ENCODE measurements at regions not wholly inside any gene's neighbourhood (a gene's known extent, or its start where the extent isn't known, plus 50 kb on each side); places are given as distances from the start of the nearest gene placed in this dataset.

DNA sequence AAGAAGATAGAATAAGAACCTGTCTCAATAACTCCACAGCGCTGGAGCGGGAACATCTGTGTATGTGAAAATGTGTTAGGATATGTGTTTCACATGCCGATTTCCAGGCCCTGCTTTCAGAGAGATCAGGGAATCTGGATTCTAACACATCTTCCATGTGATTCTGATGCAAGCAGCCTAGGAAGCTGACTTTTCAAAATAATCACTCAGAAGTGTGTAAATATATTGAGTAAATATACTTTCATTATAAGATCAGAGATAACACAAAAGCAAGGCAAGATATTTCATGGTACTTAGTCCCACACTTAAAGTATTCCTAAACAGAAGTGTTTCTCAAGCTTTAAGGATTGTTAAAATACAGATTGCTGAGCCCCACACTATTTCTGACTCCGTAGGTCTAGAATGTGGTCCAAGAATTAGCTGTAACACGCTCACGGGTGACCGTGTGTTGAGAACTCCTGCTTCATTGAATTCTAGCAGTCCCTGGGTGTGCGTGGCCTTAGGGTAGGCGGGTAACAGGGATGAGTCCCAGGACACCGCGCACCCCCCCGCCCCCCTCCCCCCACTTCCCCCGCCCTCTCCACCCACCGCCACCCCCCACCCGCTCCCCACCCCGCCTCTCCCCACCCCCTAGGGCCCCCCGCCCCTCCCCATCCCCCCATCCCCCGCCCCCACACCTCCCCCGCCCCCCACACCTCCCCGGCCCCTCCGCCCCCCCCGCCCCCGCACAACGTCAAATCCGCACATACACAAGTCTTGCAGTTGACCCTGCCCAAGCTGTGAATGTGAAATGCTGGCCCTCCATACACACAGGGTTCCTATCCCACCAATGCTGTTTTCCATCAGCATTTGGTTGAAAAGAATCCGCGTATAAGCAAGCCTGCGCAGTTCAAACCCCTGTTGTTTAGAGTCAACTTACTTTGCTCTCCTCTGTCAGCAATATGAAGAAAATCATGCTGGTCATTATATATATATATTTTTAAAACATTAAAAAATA is 94.2 kb upstream of the SLC39A10 start:
- TF ChIP-seq POLR2A (IDR thresholded peaks at IDR 0.05), result no peak
- TF ChIP-seq, protein P1, sequence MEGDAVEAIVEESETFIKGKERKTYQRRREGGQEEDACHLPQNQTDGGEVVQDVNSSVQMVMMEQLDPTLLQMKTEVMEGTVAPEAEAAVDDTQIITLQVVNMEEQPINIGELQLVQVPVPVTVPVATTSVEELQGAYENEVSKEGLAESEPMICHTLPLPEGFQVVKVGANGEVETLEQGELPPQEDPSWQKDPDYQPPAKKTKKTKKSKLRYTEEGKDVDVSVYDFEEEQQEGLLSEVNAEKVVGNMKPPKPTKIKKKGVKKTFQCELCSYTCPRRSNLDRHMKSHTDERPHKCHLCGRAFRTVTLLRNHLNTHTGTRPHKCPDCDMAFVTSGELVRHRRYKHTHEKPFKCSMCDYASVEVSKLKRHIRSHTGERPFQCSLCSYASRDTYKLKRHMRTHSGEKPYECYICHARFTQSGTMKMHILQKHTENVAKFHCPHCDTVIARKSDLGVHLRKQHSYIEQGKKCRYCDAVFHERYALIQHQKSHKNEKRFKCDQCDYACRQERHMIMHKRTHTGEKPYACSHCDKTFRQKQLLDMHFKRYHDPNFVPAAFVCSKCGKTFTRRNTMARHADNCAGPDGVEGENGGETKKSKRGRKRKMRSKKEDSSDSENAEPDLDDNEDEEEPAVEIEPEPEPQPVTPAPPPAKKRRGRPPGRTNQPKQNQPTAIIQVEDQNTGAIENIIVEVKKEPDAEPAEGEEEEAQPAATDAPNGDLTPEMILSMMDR (IDR thresholded peaks at IDR 0.05), result no peak
- intact Hi-C loops (cut with DNase I), result no loop called here
- H3K36me3 ChIP-seq, result no peaks in the 10 kb centered on the region
- H3K27ac ChIP-seq, result no peak overlapping the region
- H3K4me1 ChIP-seq, result no peaks in the 10 kb centered on the region
- no peaks in the 10 kb centered on the region for H3K27me3 ChIP-seq
- no peak overlapping the region for H3K4me3 ChIP-seq (replicated peaks in 1 of 3)
- WGBS, 2 donors, result 50 to 73% methylated on average over 16 to 24 of the region's 28 CpGs
- no peaks in the 10 kb centered on the region for H3K9me3 ChIP-seq
- no peak for DNase-seq

DNA sequence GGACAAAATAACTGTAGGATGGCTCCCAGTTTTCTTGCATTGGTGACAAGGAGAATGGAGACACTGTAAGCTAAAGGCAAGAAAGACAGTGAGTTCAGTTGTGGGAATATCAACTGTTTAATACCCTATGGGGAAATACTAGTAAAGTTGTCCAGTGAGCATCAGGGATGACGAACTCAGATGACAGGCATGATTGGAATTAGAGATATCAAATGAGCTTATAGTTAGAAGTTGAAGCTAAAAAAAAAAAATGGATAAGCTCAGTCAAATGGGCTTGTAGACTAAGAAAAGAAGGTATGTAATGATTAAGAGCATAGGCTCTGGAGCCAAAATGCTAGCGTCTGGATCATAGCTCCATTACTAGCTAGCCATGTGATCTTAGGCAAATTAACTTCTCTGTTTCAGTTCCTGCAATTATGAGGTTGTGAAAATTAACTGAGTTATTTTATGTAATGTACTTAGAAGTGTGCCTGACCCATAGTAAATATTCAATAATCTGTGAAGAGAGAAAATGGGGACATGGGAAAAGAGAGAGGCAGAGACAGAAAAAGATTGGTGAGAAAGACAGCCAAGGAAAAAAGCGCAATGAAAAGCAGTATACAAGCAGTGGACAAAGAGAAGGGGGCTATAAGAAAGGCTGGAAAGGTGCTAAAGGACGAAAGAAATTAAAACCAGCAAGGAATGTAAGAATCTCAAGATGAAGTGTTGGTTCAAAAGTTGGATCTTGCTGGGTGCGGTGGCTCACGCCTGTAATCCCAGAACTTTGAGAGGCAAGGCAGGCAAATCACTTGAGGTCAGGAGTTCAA is 95.7 kb upstream of the SLC39A10 start:
- no peaks in the 10 kb centered on the region for H3K27me3 ChIP-seq
- 90 to 93% methylated on average over 6 of the region's 6 CpGs for WGBS, 2 donors
- H3K9me3 ChIP-seq, result no peaks in the 10 kb centered on the region
- no peak overlapping the region for H3K4me3 ChIP-seq (replicated peaks in 1 of 3)
- no peak overlapping the region for H3K27ac ChIP-seq
- H3K36me3 ChIP-seq, result no peaks in the 10 kb centered on the region
- no peak for DNase-seq
- TF ChIP-seq, protein P1 (IDR thresholded peaks at IDR 0.05), result no peak
- TF ChIP-seq POLR2A (IDR thresholded peaks at IDR 0.05), result no peak
- intact Hi-C loops (cut with DNase I), result no loop called here
- no peaks in the 10 kb centered on the region for H3K4me1 ChIP-seq

DNA sequence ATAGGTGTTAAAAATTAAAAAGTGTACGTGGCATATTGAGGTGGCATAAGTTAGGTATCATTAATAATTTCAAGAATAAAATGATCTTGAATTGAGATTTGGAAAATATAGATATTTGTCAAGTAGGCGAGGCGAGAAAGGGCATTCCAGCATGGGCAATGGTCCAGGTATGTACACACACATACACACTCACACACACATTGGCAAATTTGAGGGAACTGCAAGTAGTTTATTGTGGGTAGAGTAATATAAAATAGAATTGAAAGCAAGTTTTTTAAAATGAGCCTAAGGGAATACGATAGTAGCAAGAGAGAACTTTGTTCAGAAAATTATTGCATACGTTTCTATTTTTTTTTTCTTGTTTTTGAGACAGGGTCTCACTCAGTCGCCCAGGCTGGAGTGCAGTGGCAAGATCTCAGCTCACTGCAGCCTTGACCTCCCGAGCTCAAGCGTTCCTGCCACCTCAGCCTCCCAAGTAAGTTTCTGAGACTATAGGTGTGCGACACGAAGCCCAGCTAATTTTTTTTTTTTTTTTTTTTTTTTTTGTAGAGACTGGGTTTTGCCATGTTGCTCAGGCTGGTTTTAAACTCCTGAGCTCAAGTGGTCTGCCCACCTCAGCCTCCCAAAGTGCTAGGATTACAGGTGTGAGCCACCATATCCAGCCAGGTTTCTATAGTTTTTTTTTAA is 96.7 kb upstream of the SLC39A10 start:
- intact Hi-C loops (cut with DNase I), result no loop called here
- Histone ChIP-seq H3K36me3 (no peaks in the 10 kb centered on the region), H3K4me3 (replicated peaks in 1 of 3) (no peak overlapping the region), H3K27me3 (no peaks in the 10 kb centered on the region), H3K9me3 (no peaks in the 10 kb centered on the region), H3K27ac (no peak overlapping the region), H3K4me1 (no peaks in the 10 kb centered on the region)
- no peak for DNase-seq
- TF ChIP-seq, protein P1 (IDR thresholded peaks at IDR 0.05), result no peak
- TF ChIP-seq POLR2A (IDR thresholded peaks at IDR 0.05), result no peak
- WGBS, 2 donors, result 78 to 83% methylated on average over 10 of the region's 10 CpGs

DNA sequence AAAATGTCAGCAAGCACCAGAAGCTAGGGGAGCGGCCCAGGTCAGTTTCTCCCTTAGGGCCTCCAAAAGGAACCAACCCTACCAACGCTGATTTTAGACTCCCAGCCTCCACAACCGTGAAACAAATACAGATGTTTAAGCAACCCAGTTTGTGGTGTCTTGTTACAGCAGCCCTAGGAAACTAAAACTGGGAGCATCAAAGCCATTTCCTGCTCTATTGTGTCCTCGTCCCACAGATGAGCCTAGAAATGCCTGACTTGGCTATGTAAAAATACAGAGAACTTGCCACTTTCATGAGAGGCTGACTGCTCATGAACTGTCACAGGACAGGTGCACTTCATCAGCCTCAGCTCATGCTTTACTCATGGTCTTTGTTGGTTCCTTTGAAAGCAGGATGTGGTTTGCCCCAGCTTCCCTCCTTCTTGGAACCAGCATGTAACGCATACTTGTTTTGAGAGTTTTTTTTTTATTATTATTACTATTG is 97.6 kb upstream of the SLC39A10 start:
- intact Hi-C loops (cut with DNase I), result no loop called here
- Histone ChIP-seq H3K36me3 (no peaks in the 10 kb centered on the region), H3K4me1 (no peaks in the 10 kb centered on the region), H3K27ac (no peak overlapping the region), H3K4me3 (replicated peaks in 1 of 3) (no peak overlapping the region), H3K27me3 (no peaks in the 10 kb centered on the region), H3K9me3 (no peaks in the 10 kb centered on the region)
- 63 to 78% methylated on average over 5 of the region's 5 CpGs for WGBS, 2 donors
- no peak for TF ChIP-seq POLR2A (IDR thresholded peaks at IDR 0.05)
- TF ChIP-seq, protein P1 (IDR thresholded peaks at IDR 0.05), result no peak
- DNase-seq, result no peak
